Nephron (organoid): ENCODE measurements at regions not wholly inside any gene's neighbourhood (a gene's known extent, or its start where the extent isn't known, plus 50 kb on each side); places are given as distances from the start of the nearest gene placed in this dataset.

Experiments used
- H3K27ac Mint-ChIP-seq, 3 experiments: 2 replicates each; pipeline ENCODE4 v1.8.0; 2020; ENCODE audit warnings: mixed read lengths in 3 of 3, mild to moderate bottlenecking in 2 of 3, moderate library complexity in 1 of 3
- H3K27me3 Mint-ChIP-seq: 2 replicates; pipeline ENCODE4 v1.8.0; 2021; ENCODE audit warnings: low read depth, mild to moderate bottlenecking, moderate library complexity, mixed read lengths
- H3K36me3 Mint-ChIP-seq: 2 replicates; pipeline ENCODE4 v1.8.0; 2020; ENCODE audit warnings: low read depth, mixed read lengths
- H3K4me1 Mint-ChIP-seq: 2 replicates; pipeline ENCODE4 v1.8.0; 2020; ENCODE audit warnings: mixed read lengths
- H3K4me3 Mint-ChIP-seq, 3 experiments: 2 replicates each; pipeline ENCODE4 v1.8.0; 2020; ENCODE audit warnings: mild to moderate bottlenecking in 3 of 3, mixed read lengths in 3 of 3, moderate library complexity in 2 of 3
- H3K9me3 Mint-ChIP-seq: 2 replicates; pipeline ENCODE4 v1.8.0; 2020; ENCODE audit warnings: mixed read lengths
- TF ChIP-seq, protein P1 (sequence below), 3 experiments: fragments of 200-600 bp; sonication (generic); IDR thresholded peaks; one replicate each; pipeline ENCODE4 v1.5.0; 2021; ENCODE audit warnings: antibody characterized with exemption in 3 of 3; ENCODE audit not compliant: unreplicated experiment in 3 of 3

- no peak overlapping the region for H3K4me3 Mint-ChIP-seq
Measured at GRCh38 chr14:87688524-87688923, 304.5 kb downstream of the GALC start.

DNA sequence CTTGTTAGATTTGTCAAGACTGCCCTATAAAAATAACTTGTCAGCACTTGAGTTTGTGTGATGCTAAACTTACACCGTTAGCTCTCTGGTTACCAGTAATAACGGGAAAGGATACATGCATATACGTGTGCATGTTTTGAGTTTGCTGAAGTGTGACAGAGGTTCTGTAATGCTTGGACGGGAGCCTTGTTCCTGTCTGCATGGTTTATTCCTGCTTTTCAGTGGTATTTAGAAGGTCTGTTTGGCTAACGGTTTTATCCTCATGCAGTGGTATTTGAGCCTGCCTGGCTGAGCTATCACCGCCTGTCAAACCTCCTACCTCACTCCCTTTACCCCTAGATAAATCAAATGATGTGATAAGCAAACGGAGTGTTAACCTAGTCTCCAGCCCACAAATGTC, 305.6 kb downstream of the GALC start:
- Mint-ChIP-seq H3K27ac (peak overlapping the region; percentile 87 to 93 (median 90)), H3K4me1 (peaks cover 40% of the 10 kb centered on the region), H3K4me3 (peak overlapping the region in 1 of 3 experiments; percentile 20), H3K27me3 (no peaks in the 10 kb centered on the region), H3K9me3 (peaks cover 28% of the 10 kb centered on the region), H3K36me3 (no peaks in the 10 kb centered on the region)
- TF ChIP-seq, protein P1, sequence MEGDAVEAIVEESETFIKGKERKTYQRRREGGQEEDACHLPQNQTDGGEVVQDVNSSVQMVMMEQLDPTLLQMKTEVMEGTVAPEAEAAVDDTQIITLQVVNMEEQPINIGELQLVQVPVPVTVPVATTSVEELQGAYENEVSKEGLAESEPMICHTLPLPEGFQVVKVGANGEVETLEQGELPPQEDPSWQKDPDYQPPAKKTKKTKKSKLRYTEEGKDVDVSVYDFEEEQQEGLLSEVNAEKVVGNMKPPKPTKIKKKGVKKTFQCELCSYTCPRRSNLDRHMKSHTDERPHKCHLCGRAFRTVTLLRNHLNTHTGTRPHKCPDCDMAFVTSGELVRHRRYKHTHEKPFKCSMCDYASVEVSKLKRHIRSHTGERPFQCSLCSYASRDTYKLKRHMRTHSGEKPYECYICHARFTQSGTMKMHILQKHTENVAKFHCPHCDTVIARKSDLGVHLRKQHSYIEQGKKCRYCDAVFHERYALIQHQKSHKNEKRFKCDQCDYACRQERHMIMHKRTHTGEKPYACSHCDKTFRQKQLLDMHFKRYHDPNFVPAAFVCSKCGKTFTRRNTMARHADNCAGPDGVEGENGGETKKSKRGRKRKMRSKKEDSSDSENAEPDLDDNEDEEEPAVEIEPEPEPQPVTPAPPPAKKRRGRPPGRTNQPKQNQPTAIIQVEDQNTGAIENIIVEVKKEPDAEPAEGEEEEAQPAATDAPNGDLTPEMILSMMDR (IDR thresholded peaks at IDR 0.05; ENCODE audit: unreplicated experiment in 3 of 3), result no peak

More at GRCh38 chr14:87688524-87688923, 304.5 kb downstream of the GALC start:
- Mint-ChIP-seq H3K9me3 (peaks cover 20% of the 10 kb centered on the region), H3K4me1 (peaks cover 40% of the 10 kb centered on the region), H3K27ac (peak overlapping the region in 2 of 3 experiments; percentile 90 to 93), H3K36me3 (no peaks in the 10 kb centered on the region), H3K27me3 (no peaks in the 10 kb centered on the region)
- TF ChIP-seq, protein P1 (IDR thresholded peaks at IDR 0.05; ENCODE audit: unreplicated experiment in 3 of 3), result no peak

GRCh38 chr14:87686746-87687145, 306.2 kb downstream of the GALC start:
- Mint-ChIP-seq H3K27me3 (no peaks in the 10 kb centered on the region), H3K27ac (peak overlapping the region; percentile 87 to 93 (median 90))
- TF ChIP-seq, protein P1 (IDR thresholded peaks at IDR 0.05; ENCODE audit: unreplicated experiment in 3 of 3), result no peak

GRCh38 chr14:87679866-87680265, 313.1 kb downstream of the GALC start:
- Mint-ChIP-seq H3K4me3 (no peak overlapping the region), H3K27me3 (no peaks in the 10 kb centered on the region), H3K27ac (peak overlapping the region in 2 of 3 experiments; percentile 37 to 77), H3K9me3 (peaks cover 19% of the 10 kb centered on the region), H3K36me3 (no peaks in the 10 kb centered on the region), H3K4me1 (peaks cover 18% of the 10 kb centered on the region)
- TF ChIP-seq, protein P1 (IDR thresholded peaks at IDR 0.05; ENCODE audit: unreplicated experiment in 3 of 3), result no peak

More at GRCh38 chr14:87686746-87687145, 306.2 kb downstream of the GALC start:
- H3K4me1 Mint-ChIP-seq, result peaks cover 40% of the 10 kb centered on the region
- H3K4me3 Mint-ChIP-seq, result no peak overlapping the region
- peaks cover 28% of the 10 kb centered on the region for H3K9me3 Mint-ChIP-seq
- no peaks in the 10 kb centered on the region for H3K36me3 Mint-ChIP-seq

GRCh38 chr14:87678624-87679023, 314.4 kb downstream of the GALC start:
- TF ChIP-seq, protein P1 (IDR thresholded peaks at IDR 0.05; ENCODE audit: unreplicated experiment in 3 of 3), result no peak

GRCh38 chr14:87676814-87677437, 316.1 kb downstream of the GALC start:
- Mint-ChIP-seq H3K27me3 (no peaks in the 10 kb centered on the region), H3K4me3 (no peak overlapping the region), H3K27ac (no peak overlapping the region), H3K36me3 (no peaks in the 10 kb centered on the region), H3K4me1 (peaks cover 18% of the 10 kb centered on the region), H3K9me3 (peaks cover 2% of the 10 kb centered on the region)
- TF ChIP-seq, protein P1 (IDR thresholded peaks at IDR 0.05; ENCODE audit: unreplicated experiment in 3 of 3), result no peak

More at GRCh38 chr14:87678624-87679023, 314.4 kb downstream of the GALC start:
- Mint-ChIP-seq H3K27ac (peak overlapping the region; percentile 77 to 83 (median 77)), H3K4me3 (no peak overlapping the region), H3K4me1 (peaks cover 18% of the 10 kb centered on the region), H3K9me3 (peaks cover 10% of the 10 kb centered on the region), H3K36me3 (no peaks in the 10 kb centered on the region), H3K27me3 (no peaks in the 10 kb centered on the region)
